Stimulated activated naive CD8-positive, alpha-beta T cell treated with anti-CD3 and anti-CD28 coated beads, Interleukin-15, amount 100 ng/mL, for 72 hours (primary cell): ENCODE measurements at regions not wholly inside any gene's neighbourhood (a gene's known extent, or its start where the extent isn't known, plus 50 kb on each side); places are given as distances from the start of the nearest gene placed in this dataset.
A peak's percentile ranks its signal among the peaks of the same experiment; 100 is the strongest.
"Not testable (repeated sequence)": the region's sequence is repeated elsewhere in the genome, so short reads cannot be mapped to it uniquely, and the experiment has no call there.

Experiments
- ATAC-seq: fragments of 150-1000 bp; cut with Tn5 transposase; 2 replicates; pipeline ENCODE4 v1.10.0; 2021; ENCODE audit warnings: mild to moderate bottlenecking, moderate library complexity
- DNase-seq, 2 donors: peaks; one replicate each; pipeline ENCODE4 v3.0.0; 2021 to 2022
- H3K27ac Mint-ChIP-seq, 2 donors: one replicate each; pipeline ENCODE4 v1.8.0; 2022; ENCODE audit warnings: mild to moderate bottlenecking in 2 of 2, mixed read lengths in 2 of 2, moderate library complexity in 2 of 2
- H3K27me3 Mint-ChIP-seq: one replicate; pipeline ENCODE4 v1.8.0; 2022; ENCODE audit warnings: mixed read lengths
- H3K4me1 Mint-ChIP-seq: one replicate; pipeline ENCODE4 v1.8.0; 2022; ENCODE audit warnings: mild to moderate bottlenecking, mixed read lengths
- H3K4me3 Mint-ChIP-seq, 2 donors: one replicate each; pipeline ENCODE4 v1.8.0; 2022; ENCODE audit warnings: mild to moderate bottlenecking in 2 of 2, mixed read lengths in 2 of 2, moderate library complexity in 1 of 2
- H3K9me3 Mint-ChIP-seq, 2 donors: one replicate each; pipeline ENCODE4 v1.8.0; 2022; ENCODE audit warnings: mixed read lengths in 2 of 2

GRCh38 chr16:32873783-32874182 lies 197.8 kb upstream of the TP53TG3 start:
- H3K9me3 Mint-ChIP-seq, ATAC-seq, H3K4me3 Mint-ChIP-seq, H3K4me1 Mint-ChIP-seq, H3K27ac Mint-ChIP-seq, H3K27me3 Mint-ChIP-seq, DNase-seq: not testable (repeated sequence)

- H3K27me3 Mint-ChIP-seq, H3K27ac Mint-ChIP-seq, DNase-seq, H3K4me1 Mint-ChIP-seq, ATAC-seq, H3K9me3 Mint-ChIP-seq, H3K4me3 Mint-ChIP-seq: not testable (repeated sequence)
Measured at GRCh38 chr16:32873120-32873519, 197.2 kb upstream of the TP53TG3 start.

GRCh38 chr16:32870628-32871027 lies 194.7 kb upstream of the TP53TG3 start:
- not testable (repeated sequence) for H3K27me3 Mint-ChIP-seq, H3K4me1 Mint-ChIP-seq, H3K4me3 Mint-ChIP-seq, H3K9me3 Mint-ChIP-seq, H3K27ac Mint-ChIP-seq, ATAC-seq, DNase-seq

GRCh38 chr16:32868334-32868733 lies 192.4 kb upstream of the TP53TG3 start:
- DNase-seq, H3K4me3 Mint-ChIP-seq, ATAC-seq, H3K9me3 Mint-ChIP-seq, H3K27me3 Mint-ChIP-seq, H3K27ac Mint-ChIP-seq, H3K4me1 Mint-ChIP-seq: not testable (repeated sequence)

GRCh38 chr16:32865284-32865683 lies 189.3 kb upstream of the TP53TG3 start:
- not testable (repeated sequence) for H3K27ac Mint-ChIP-seq, H3K9me3 Mint-ChIP-seq, DNase-seq, H3K4me3 Mint-ChIP-seq, ATAC-seq, H3K4me1 Mint-ChIP-seq, H3K27me3 Mint-ChIP-seq

- not testable (repeated sequence) for H3K27ac Mint-ChIP-seq, DNase-seq, H3K27me3 Mint-ChIP-seq, H3K4me1 Mint-ChIP-seq, H3K4me3 Mint-ChIP-seq, H3K9me3 Mint-ChIP-seq, ATAC-seq
Measured at GRCh38 chr16:32861476-32862201, 185.7 kb upstream of the TP53TG3 start.

- H3K9me3 Mint-ChIP-seq, H3K4me3 Mint-ChIP-seq, H3K27me3 Mint-ChIP-seq, DNase-seq, H3K4me1 Mint-ChIP-seq, H3K27ac Mint-ChIP-seq, ATAC-seq: not testable (repeated sequence)
Measured at GRCh38 chr16:32847379-32847778, 171.4 kb upstream of the TP53TG3 start.

GRCh38 chr16:32845572-32845971 lies 169.6 kb upstream of the TP53TG3 start:
- H3K4me1 Mint-ChIP-seq, H3K27me3 Mint-ChIP-seq, H3K4me3 Mint-ChIP-seq, DNase-seq, H3K27ac Mint-ChIP-seq, H3K9me3 Mint-ChIP-seq, ATAC-seq: not testable (repeated sequence)

GRCh38 chr16:32842844-32843243 lies 166.9 kb upstream of the TP53TG3 start:
- not testable (repeated sequence) for H3K4me3 Mint-ChIP-seq, H3K4me1 Mint-ChIP-seq, DNase-seq, H3K27me3 Mint-ChIP-seq, ATAC-seq, H3K9me3 Mint-ChIP-seq
- H3K27ac Mint-ChIP-seq = peak overlapping the region in 1 of 2 donors; percentile 33

- not testable (repeated sequence) for H3K4me3 Mint-ChIP-seq, ATAC-seq, H3K27ac Mint-ChIP-seq, H3K9me3 Mint-ChIP-seq, DNase-seq, H3K27me3 Mint-ChIP-seq, H3K4me1 Mint-ChIP-seq
Measured at GRCh38 chr16:32807280-32807679, 131.3 kb upstream of the TP53TG3 start.

- not testable (repeated sequence) for H3K27ac Mint-ChIP-seq, ATAC-seq, H3K4me3 Mint-ChIP-seq, DNase-seq, H3K27me3 Mint-ChIP-seq, H3K9me3 Mint-ChIP-seq, H3K4me1 Mint-ChIP-seq
Measured at GRCh38 chr16:32805639-32806038, 129.7 kb upstream of the TP53TG3 start.
